HFFc6 (cell line): ENCODE measurements at regions not wholly inside any gene's neighbourhood (a gene's known extent, or its start where the extent isn't known, plus 50 kb on each side); places are given as distances from the start of the nearest gene placed in this dataset.

Source experiments
- DNase-seq: peaks from one replicate; pipeline ENCODE4 v3.0.0-alpha.2; 2018
- H3K27ac Mint-ChIP-seq: 2 replicates; pipeline ENCODE4 v1.8.0; 2020; ENCODE audit warnings: mild to moderate bottlenecking, mixed read lengths
- H3K27me3 Mint-ChIP-seq: 2 replicates; pipeline ENCODE4 v1.8.0; 2021; ENCODE audit warnings: mild to moderate bottlenecking, moderate library complexity, mixed read lengths; ENCODE audit not compliant: insufficient read depth
- H3K36me3 Mint-ChIP-seq: 2 replicates; pipeline ENCODE4 v1.8.0; 2021; ENCODE audit warnings: low read depth, mixed read lengths
- H3K4me1 Mint-ChIP-seq: 2 replicates; pipeline ENCODE4 v1.8.0; 2020; ENCODE audit warnings: low read depth, mixed read lengths
- H3K4me3 Mint-ChIP-seq: 2 replicates; pipeline ENCODE4 v1.8.0; 2020; ENCODE audit warnings: mild to moderate bottlenecking, moderate library complexity, mixed read lengths
- H3K9me3 Mint-ChIP-seq: 2 replicates; pipeline ENCODE4 v1.8.0; 2020; ENCODE audit warnings: mild to moderate bottlenecking, mixed read lengths
- CTCF ChIP-seq: fragments of 200-600 bp; sonication (generic); IDR thresholded peaks from 2 replicates; pipeline ENCODE4 v1.5.0; 2021; ENCODE audit warnings: antibody characterized with exemption, mild to moderate bottlenecking

GRCh38 chr17:28247671-28248555 lies 71.1 kb upstream of the TMEM97 start:
- no peak for TF ChIP-seq CTCF
- Mint-ChIP-seq H3K27me3 (peaks cover 23% of the 10 kb centered on the region), H3K4me1 (peaks cover 17% of the 10 kb centered on the region), H3K27ac (no peak overlapping the region), H3K9me3 (no peaks in the 10 kb centered on the region), H3K4me3 (no peak overlapping the region), H3K36me3 (no peaks in the 10 kb centered on the region)
- no peak for DNase-seq

- H3K4me1 Mint-ChIP-seq: peaks cover 17% of the 10 kb centered on the region
- TF ChIP-seq CTCF: no peak
- H3K4me3 Mint-ChIP-seq: no peak overlapping the region
- no peaks in the 10 kb centered on the region for H3K9me3 Mint-ChIP-seq
- H3K27ac Mint-ChIP-seq: no peak overlapping the region
- no peaks in the 10 kb centered on the region for H3K36me3 Mint-ChIP-seq
- no peak for DNase-seq
- H3K27me3 Mint-ChIP-seq: peaks cover 25% of the 10 kb centered on the region
Measured at GRCh38 chr17:28249706-28250105, 69.3 kb upstream of the TMEM97 start.

- Mint-ChIP-seq H3K27me3 (peaks cover 17% of the 10 kb centered on the region), H3K36me3 (no peaks in the 10 kb centered on the region), H3K27ac (no peak overlapping the region), H3K4me1 (peaks cover 17% of the 10 kb centered on the region), H3K9me3 (no peaks in the 10 kb centered on the region), H3K4me3 (no peak overlapping the region)
- TF ChIP-seq CTCF: no peak
- DNase-seq: peak; percentile 75
Measured at GRCh38 chr17:28252436-28252835, 66.6 kb upstream of the TMEM97 start.

GRCh38 chr17:28253663-28254062 lies 65.3 kb upstream of the TMEM97 start:
- peaks cover 18% of the 10 kb centered on the region for H3K27me3 Mint-ChIP-seq
- H3K36me3 Mint-ChIP-seq: no peaks in the 10 kb centered on the region
- no peak for DNase-seq

GRCh38 chr17:28255616-28256015 lies 63.4 kb upstream of the TMEM97 start:
- H3K36me3 Mint-ChIP-seq: no peaks in the 10 kb centered on the region
- DNase-seq: no peak
- no peaks in the 10 kb centered on the region for H3K9me3 Mint-ChIP-seq
- H3K4me3 Mint-ChIP-seq: no peak overlapping the region
- H3K27ac Mint-ChIP-seq: no peak overlapping the region
- H3K4me1 Mint-ChIP-seq: peaks cover 17% of the 10 kb centered on the region
- peaks cover 24% of the 10 kb centered on the region for H3K27me3 Mint-ChIP-seq
- TF ChIP-seq CTCF: no peak

More at GRCh38 chr17:28253663-28254062, 65.3 kb upstream of the TMEM97 start:
- H3K9me3 Mint-ChIP-seq: no peaks in the 10 kb centered on the region
- no peak overlapping the region for H3K4me3 Mint-ChIP-seq
- no peak for TF ChIP-seq CTCF
- H3K27ac Mint-ChIP-seq: no peak overlapping the region
- H3K4me1 Mint-ChIP-seq: peaks cover 17% of the 10 kb centered on the region
